HG03196 (cell line): ENCODE measurements at regions not wholly inside any gene's neighbourhood (a gene's known extent, or its start where the extent isn't known, plus 50 kb on each side); places are given as distances from the start of the nearest gene placed in this dataset.

Experiments used
- ATAC-seq: cut with Tn5 transposase; IDR thresholded peaks from one replicate; pipeline ENCODE4 v1.9.1; 2021; ENCODE audit not compliant: unreplicated experiment

- no peak for ATAC-seq
Observed at GRCh38 chr2:67824186-67824585, 238.6 kb downstream of the C1D start.

DNA sequence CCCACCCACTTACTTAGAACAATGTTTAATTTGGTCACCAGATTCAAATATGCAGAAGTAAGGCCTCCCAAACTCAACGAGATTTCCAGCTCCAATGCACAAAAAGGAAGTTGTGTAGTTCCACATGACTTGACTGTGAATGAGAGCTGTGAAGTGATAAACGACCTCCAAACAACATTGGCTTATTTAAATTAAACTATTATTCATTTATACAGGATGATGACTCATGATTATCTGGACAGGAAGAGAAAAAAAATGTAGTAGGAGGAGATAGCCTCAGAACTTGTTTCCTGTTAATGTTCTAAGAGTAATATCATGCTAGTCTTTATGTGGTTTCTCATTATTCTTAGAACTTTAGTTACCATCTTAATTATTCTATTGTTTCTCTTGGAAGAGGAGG, 237.3 kb downstream of the C1D start:
- ATAC-seq = no peak

- ATAC-seq = no peak
Observed at GRCh38 chr2:67828066-67828465, 234.7 kb downstream of the C1D start.

GRCh38 chr2:67829470-67829869, 233.3 kb downstream of the C1D start:
- no peak for ATAC-seq

DNA sequence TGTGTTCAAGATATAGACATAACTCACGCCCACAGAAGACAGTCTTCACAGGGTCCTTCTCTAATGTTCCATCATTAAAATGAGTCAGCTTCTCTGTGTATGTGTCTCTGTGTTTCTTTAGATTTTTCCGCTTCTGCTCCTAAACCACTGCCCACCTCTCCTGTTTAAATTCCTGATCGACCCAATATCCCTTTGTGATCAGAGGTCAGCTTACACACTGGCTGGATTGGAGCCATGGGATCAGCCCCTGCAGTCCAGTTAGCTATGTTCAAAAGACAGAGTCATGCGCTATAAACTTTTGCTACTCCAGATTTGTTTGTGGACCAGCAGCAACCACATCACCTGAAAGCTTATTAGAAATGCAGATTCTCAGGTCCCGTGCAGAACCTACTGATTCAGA, 229.2 kb downstream of the C1D start:
- ATAC-seq = no peak

DNA sequence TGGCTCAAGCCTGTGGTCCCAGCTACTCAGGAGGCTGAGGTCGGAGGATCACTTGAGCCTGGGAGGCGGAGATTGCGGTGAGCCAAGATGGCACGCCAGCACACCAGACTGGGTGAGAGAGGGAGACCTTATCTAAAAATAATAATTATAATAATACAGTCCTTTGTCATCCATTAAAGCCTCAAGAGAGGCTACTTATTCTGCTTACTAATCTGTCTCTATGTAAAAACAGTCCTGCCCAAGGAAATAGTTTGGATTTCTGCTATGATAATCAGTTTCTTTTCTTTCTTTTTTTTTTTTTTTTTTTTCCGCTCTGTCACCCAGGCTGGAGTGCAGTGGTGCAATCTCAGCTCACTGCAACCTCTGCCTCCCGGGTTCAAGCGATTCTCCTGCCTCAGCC, 228.3 kb downstream of the C1D start:
- ATAC-seq = no peak

GRCh38 chr2:67835266-67835665, 227.5 kb downstream of the C1D start:
- ATAC-seq = no peak

GRCh38 chr2:67836866-67837265, 225.9 kb downstream of the C1D start:
- no peak for ATAC-seq

DNA sequence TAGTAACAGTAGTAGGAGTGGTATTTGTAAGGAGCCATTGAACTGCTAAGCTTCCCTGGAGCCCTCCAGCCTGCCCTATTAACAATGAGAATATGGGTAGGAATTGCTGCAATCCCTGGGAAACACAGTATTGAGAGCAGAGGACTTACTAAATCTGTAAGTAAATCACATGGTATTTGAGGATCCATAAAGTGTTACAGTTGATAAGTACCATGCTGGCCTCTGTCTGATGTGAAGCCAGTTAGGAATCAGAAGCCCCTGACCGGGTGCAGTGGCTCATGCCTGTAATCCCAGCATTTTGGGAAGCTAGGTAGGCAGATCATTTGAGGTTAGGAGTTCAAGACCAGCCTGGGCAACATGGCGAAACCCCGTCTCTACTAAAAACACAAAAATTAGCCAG, 224.6 kb downstream of the C1D start:
- no peak for ATAC-seq

- no peak for ATAC-seq
Observed at GRCh38 chr2:67839242-67839641, 223.6 kb downstream of the C1D start.

GRCh38 chr2:67839668-67840067, 223.1 kb downstream of the C1D start:
- ATAC-seq = no peak

GRCh38 chr2:67840460-67841068, 222.2 kb downstream of the C1D start:
- ATAC-seq = no peak

DNA sequence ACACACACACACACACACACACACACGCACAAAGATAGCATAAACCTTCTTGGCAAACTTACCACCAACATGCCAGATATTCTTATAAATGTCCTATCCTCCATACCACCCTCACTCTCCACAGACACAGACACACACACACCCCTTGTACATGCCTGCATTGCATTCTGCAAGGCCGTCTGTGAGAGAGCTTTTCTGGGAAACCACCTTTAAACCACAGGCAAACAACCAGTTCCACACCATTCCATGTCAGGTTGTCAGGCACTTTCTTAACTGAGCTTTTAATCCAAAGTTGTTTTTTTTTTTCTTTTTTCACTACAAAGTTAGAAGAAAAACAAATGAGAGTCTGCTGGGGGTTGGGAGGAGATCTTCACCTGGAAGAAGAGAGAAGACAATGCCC, 221.1 kb downstream of the C1D start:
- ATAC-seq = no peak

DNA sequence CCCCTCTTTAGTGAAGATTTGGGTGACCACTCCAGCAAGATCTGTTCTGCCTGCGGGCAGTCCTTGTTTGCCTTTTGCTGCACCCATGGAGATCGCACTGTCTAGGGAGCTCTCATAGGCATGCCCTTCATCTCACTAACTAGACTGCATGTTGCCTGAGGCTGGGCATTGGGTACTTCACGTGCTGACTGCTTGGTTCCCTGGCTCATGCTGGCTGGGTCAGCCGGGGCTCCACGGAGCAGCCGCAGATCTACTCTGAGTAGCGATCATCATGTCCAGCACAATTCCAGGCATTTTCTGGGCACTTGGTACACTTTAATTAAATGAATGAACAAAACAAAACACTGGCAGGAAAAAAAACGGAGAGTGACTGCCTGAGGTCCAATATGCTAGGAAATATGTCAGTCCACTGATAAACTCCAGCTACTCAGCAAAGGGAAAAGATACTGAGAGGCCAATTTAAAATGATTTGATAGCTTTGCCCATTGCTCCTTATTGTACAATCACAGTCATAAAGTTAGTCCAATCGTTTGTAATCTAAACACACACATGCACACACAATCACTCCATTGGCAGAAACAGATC, 220.3 kb downstream of the C1D start:
- ATAC-seq = no peak

GRCh38 chr2:67844024-67844540, 218.7 kb downstream of the C1D start:
- ATAC-seq = no peak

DNA sequence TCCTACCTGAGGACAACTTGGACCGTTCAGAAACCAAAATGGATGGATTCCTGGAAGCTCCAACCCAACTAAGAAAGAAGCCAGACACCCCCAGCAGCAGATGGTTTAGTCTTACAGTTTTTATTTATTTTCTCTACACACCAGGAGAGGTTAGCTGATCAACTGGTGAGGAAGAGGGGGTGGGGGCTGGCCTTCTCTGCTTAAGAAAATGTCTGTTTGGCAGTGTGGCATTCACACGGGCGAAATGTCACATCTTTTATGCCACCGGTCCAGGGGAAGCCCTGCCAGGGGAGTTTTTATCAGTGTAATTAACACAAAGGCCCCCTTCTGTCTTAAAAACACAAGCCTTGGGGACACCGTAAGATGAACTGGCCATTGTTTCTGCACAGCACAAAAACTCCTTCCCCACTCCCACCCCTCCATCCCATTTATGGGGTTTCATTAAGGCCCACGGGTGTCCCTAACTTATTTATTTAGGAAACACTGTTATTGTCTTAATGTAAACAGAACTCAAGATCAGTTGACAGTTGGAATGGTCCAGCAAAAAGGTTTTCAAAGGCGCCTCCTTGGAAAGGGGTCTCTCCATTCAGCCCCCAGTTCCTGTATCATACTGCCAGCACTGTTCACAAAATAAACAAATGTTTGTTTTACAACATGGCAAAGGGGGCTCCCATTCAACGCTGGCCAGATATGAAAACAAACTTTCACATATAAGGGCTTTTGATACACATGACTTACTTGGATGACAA, 217.0 kb downstream of the C1D start:
- no peak for ATAC-seq

GRCh38 chr2:67846370-67847070, 216.3 kb downstream of the C1D start:
- ATAC-seq = no peak

DNA sequence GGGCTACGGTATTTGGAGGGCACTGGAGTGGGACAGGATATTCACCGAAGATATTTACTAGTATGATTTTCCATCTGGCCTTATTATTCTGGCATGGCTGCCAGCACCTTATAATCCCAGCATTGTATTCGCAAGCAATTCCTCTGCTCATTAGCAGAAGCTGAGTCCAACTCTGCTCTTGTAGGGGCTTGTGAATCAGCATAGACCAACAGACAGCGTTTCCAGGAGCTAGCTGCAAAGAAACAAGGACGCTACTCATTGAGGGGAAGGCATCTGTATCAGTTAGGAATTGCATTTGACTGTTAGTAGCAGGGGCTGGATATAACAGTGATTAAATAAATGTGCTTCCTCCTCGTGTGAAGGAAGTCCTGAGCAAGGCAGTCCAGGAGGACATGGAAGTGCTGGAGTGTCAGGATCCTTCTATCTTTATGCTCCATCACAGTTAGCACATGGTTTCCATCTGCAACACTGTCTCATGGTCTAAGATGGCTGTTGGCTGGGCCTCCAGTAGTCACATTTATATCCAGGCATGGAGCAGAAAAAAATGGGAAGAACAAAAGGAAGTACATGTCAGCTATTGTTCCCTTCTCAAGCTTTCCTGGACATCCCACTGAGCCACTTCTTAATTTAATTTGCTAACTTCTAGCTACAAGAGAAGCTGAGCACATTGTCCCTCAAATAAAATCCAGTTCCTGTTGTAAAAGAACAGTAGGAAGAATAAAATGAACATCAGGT, 214.1 kb downstream of the C1D start:
- ATAC-seq = no peak

DNA sequence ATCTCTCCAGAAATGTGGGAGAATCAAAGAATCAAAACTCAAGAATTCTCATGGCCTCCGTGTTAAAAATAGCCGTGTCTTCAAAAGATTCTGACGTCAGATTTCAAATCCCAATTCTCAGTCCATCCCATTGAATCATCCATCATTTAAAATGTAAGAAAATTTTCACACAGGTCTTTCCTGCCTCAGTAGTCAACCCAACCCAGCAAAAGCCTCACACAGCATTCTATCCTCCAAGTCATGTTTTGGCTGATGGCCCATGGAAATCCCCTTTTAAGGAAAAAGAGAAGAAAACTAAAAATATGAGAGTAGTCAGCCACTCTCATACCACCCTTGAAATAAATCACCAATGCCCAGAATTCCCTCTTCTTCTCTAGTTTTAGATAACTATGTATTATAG, 211.8 kb downstream of the C1D start:
- ATAC-seq = no peak

DNA sequence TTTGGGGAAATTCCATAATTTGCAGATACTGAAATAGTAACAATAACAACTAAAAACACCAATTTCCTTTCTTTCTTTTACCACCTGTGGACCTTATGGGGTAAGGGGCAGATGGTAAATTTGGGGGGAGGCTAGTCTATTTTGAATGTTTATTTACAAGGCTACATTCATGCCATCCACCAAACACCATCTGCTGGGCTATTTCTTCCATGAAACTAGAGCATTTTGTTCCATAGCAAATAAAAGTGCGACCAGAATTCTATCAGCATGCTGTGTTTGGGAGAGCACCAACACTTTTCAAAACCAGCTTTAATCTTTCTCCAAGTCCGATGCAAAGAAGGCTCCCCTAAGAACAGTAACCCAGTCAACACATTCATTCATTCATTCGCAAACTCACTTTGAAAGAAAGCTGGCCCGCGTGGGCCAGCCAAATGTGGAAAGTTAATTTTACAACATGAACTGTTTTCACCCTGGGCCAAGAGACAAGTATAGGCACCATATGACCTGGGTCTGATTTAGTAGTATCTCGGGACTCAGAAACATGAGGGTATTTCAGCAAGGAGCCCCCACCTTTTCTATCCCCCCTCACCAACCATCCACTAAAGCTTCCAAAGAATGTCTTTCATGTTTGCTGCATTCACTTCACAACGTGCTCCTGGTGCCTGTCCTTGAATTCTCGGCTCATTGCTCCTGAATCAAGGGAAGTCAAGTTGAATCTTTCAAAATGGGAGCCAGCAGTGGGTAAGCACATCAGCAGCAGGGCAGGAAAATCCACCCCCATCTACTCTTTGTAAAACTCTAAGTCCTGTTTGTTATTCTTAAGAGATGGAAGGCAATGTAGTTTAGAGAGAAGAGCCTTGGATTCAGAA, 210.6 kb downstream of the C1D start:
- no peak for ATAC-seq
